DMS 273 treated with DMSO at 0.1 percent for 48 hours (cell line): ENCODE measurements at regions not wholly inside any gene's neighbourhood (a gene's known extent, or its start where the extent isn't known, plus 50 kb on each side); places are given as distances from the start of the nearest gene placed in this dataset.

Source experiments
- DNase-seq: peaks from one replicate; lab custom pipeline; 2025; lab: John Stamatoyannopoulos, UW

DNA sequence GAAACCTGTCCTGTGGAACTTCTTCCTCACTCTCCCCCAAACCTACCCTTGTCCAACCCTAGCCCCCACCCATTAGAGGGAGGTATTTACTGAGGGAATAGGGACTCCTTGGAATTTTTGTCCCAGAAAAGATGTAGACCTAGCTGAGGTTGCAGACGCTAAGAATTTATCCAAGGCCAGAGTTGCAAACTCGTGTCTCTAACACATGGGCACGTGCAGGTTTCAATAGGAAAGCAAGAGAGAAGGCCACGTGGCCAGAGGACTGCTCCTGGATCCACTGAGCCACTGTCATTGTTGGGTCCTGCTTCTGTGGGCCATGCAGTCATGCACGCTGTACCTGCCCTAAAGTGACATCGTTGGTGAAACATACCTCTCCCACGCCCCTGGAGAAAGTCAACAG lies 243.4 kb upstream of the KCNG1 start:
- no peak for DNase-seq

DNA sequence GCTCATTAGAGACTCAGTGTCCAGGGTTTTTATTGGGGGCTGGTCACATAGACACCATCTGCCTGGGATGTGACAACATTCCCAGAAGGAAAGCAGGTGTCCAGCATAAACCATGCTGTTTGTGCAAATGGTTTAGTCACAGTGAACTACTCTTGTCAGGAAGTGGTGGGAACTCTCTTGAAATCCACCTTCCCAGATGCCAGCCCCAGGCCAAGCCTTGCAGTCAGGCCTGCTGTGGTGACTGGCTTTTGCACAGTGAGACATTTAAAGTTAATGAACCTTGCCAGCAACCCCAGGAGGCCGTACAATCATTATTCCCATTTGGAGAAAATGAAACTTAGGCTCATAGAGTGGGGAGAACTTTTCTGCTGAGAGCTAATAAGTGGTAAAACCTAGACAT lies 242.5 kb upstream of the KCNG1 start:
- no peak for DNase-seq

DNA sequence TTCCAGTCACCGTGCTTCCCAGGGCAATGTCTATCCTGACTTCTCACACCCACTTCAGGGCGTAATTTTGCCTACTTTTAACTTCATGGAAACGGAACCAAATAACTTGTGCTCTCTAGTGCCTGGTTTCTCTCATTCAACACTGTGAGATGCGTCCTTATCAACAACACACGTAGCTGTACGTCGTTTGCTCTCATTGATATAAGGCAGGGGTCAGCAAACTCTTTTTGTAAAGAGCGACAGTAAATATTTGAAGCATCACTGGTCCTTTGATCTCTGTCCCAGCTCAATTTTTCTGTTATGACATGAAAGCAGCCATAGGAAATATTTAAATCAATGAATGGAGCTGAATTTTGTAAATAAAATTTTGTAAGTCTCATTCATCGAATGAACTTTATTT lies 239.3 kb upstream of the KCNG1 start:
- DNase-seq = no peak

DNA sequence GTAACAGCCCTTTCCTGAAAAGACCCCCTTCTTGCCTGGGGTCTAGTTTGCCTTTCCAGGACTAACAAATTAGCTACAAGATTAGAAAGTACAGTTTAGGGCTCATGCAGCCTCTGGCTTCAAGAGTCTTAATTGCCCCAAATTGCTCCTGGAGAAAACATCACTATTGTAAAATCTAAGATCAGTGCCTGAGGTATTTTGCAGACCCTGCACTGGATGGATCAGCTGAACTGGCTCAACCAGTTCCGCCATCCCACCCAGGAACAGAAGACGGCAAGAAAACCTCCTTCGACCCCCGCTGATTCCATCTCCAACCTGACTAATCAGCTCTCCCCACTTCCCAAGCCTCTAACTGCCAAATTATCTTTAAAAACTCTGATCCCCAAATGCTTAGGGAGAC lies 236.5 kb upstream of the KCNG1 start:
- DNase-seq = no peak

DNA sequence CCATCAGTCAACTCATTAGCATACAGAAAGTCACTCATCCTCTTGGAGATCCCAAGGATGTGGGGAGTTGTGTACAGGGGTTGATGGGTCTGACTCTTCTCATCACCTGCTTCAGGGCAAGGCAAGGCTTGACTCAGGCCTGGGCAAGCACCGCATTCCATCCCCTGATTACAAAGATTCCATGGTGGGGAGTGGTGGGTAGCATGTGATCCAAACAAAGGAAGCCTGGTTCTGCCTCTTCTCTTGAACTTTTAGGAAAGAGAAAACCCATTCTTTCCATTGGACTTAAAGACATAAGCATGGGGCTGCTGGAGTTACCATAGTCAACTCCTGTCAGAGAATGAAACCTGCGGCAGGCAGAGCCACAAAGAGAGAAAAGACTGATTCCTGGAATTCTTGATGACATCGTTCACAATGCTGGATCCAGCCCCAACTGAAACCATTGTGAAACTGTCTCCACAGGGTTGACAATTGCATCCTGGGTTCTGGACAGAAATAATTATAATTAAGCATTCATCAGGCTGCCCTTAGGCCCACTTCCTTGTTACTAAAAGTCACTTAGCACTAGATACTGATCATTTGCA lies 235.8 kb upstream of the KCNG1 start:
- DNase-seq = no peak

DNA sequence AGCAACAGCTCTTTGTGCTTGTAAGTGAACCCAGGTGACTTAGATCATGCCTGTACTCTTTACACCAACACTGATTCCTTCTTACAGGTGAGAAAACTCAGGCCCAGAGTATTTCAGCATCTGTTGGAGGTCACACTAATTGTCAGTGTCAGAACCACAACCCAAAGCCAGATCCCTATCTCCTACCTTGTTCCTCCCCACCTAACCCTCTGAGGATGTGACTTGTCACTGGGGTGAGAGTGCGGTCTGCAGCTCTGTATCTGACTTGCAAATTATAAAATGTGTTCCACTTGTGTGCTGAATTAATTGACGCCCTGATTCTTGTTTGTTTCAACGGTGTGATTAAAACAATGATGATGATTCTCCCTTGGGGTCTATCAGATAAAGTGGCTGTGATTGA lies 232.5 kb upstream of the KCNG1 start:
- DNase-seq = no peak

DNA sequence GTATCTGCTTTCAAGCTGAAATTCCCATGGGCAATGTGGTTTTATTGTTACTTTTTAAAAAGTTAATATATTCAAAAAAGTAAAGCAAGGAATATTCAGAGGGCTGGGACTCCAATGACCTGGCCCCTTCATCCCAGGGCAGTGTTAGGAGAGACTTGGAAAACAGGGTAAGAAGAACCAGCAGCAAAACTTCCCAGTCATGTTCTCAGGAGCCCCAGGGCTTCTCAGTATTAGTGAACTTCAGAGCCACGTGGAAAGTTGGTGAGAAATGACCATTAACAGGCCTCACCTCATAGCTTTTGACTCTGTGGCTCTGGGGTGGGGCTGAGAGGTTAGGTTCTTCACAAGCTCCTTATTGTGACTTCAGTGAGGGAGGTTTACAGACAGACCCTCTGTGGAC lies 230.4 kb upstream of the KCNG1 start:
- DNase-seq = no peak

DNA sequence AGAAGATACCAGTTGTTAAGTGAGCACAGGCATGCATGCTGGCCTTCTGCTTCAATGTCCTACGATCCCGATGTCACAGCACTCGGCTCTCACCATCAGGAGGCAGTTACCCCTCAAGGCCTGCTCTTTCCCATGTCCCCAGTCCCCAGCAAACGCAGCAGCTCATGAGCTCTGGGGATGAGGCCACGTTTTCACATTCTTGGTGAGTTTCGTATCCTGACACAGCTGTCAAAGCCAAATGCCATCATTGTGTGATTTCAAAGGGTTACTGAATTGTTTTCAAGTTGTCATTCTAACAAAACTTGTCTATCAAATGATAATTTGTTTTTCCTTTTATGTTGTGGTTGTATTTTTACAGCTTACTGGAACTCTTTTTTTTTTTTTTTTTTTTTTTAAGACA lies 226.9 kb upstream of the KCNG1 start:
- no peak for DNase-seq

DNA sequence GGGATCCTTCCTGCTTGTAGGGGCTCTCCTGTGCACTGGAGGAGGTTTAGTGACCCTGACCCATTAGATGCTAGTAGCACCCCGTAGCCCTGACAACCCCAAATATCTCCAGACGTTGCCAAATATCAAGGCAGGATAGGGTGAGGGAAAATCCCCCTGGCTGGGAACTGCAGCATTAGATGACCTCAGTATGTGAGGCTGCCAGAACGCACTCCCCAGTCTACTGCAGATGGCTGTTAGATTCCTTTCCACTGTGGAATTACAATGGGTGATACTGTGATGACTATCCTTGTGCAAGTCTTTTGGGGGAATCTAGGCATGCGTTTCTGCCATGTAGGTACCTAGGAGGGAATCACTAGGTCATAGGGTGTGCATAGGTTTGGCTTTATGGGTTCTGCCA lies 226.3 kb upstream of the KCNG1 start:
- no peak for DNase-seq

DNA sequence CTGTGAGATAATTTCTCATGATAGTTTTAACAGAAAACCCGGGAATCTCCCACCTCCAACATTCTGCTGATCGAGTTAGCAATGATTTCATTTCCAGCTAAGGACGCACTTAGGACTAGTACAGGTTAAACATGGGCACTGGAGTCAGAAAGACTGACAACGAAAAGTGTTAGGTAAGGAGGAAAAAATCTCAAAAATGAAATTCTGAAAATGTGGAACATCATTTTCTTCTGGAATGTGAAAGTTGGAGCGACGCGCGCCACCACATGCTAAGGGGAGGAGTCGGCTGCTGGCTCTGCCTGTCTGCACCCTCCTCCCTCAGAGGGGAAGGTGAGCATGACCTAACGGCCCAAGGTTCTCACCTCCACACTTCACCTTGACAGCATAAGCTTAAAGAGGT lies 221.6 kb upstream of the KCNG1 start:
- no peak for DNase-seq

DNA sequence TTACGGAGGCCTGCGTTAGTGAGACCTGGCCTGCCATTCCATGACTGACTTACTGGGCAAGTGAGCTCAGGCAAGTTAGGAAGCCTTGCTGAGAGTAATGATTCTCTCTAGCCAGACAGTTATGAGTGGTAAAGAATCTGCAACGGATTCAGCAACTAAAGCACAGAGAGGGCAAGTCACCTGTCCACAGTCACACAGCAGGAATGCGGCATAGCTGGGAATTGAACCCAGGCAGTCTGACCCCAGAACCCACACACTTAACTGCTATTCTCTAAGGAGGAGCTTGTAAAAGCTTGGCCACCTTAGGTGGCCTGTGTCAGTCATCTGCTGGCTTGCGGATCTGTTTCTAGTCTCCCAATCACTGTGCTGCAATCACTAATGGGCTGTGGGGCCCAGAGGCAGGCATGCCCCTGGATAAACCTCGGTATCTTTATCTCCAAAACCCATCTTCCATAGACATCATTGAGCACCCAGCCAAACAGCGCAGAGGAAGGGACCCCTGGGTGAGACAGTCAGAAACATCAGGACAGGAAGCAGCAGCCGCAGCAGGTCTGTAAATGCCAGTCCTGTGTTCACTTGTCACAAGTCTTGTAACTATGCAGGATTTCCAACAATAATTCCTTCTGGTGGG lies 215.9 kb upstream of the KCNG1 start:
- no peak for DNase-seq

DNA sequence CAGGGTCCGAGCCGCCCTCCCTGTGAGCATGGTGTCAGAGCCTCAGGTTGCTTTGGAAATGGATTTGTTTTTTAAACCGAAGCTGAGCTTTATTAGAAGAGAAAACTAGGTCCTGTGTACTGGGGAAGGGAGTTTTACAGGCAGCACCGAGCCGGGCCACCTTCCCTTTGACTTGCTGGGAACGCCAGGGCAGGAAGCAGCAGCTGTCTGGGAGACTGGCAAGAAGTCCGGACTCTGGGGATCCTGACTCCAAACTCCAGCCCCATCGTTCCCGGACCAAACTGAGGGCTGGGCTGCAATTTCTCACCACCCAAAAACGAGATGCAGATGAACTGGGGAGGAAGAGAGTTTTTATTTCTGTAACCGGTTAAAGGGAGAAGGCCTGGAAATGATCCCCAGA lies 214.9 kb upstream of the KCNG1 start:
- no peak for DNase-seq

DNA sequence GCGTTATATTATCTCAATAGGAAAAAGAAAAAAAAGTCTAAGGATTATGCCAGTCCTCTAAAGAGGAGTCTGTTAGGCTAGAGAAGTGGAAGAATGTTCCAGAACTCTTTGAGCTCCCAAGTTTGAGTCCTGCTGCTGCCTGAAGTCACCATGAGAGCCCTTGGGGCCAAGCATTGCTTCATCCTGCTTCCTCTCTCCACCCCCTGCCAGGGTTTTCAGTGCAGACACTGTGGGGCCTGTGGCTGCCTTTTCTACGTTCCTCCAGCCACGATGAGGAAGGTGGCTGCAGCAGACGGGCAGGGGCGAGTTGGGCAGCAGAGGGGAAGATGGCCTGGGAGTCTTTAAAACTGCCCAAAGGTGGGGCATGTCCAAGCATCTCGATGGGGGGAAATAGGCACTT lies 214.4 kb upstream of the KCNG1 start:
- no peak for DNase-seq

DNA sequence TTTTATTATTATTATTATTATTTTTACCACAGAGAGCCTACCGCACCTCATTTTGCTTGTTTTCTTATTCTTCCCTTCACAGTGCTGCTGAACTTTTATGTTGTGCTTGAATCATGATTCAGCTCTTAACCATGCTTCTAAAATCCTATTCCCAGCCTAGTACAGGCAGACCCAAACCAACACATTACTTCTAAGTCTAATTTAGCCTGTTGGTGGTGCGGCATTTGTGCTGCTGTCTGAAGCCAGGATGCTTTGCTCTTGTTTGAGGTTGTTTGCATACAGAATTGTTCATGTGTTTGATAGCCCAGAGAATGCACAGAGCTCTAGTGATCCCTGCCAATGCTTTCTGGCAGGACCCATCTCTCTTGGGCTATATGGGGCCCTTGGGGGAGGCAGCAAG lies 213.5 kb upstream of the KCNG1 start:
- no peak for DNase-seq

DNA sequence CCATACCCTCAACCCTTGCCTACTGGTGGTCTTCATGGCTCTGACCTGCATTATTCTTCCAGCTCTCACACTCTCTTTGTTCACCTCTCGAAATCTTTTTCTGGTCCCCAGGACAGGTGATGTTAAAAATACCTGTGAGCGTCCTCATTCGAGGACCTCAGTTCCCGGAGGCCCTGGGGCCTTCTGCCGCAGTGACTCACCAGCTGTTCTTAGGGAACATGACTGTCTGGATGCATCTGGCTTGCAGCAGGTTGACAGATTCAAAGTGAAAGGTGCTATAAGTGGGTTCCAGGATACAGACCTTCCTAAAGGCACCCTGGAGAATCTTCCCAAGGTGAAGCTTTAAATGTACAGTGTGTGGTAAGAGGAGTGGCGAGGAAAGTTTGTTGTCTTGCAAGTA lies 210.4 kb upstream of the KCNG1 start:
- no peak for DNase-seq

DNA sequence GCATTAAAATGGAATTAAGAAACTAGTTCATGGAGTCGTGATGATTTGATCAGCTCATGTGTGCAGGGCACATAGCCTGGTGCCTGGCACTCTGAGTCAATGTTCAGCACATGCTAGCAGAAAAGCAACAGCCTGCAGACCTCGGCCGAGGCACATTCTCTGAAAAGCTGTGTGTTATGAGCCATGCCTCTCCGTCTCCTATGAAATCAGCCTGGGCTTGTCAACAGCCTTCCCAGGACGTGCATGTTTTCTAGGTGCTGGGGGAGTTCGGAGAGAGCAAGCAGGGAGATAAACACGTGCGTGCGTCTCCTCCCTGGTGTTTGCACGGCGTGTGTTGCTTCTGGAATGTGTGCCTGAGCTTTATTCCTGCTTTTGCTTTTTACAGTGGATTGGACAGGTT lies 207.8 kb upstream of the KCNG1 start:
- no peak for DNase-seq

DNA sequence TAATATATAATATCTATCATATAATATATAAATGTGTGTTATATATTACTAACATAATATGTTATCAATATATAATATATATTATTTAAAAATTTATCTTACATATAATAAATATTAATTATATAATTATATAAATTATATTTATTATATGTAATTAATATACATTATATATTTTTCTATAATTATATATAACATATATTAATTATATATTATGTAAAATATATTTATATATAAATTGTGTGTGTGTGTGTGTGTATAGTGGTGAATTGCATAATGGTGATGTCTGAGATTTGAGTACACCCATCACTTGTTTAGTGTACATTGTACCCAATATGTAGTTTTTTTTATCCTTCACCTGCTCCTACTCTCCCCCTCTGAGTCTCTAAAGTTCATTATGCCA lies 205.9 kb upstream of the KCNG1 start:
- no peak for DNase-seq

DNA sequence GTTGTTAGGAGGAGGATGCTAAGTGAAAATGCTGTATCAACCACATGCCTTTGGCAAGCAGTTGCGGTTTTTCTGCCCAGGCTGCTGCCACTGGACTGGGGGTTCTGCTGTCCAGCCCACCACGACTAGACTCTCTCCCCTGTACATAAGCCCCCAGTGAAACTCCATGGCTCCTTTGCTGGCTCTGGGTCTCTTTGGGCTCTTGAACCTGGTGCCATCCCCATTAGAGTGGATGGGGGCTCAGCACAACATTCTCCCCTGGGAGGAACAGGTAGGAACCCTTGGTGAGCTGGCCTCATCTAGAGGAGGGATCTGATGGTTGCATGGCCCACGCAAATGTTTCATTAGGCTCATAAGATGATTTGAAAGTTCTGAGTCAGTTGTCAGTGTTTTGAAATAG lies 204.8 kb upstream of the KCNG1 start:
- no peak for DNase-seq

DNA sequence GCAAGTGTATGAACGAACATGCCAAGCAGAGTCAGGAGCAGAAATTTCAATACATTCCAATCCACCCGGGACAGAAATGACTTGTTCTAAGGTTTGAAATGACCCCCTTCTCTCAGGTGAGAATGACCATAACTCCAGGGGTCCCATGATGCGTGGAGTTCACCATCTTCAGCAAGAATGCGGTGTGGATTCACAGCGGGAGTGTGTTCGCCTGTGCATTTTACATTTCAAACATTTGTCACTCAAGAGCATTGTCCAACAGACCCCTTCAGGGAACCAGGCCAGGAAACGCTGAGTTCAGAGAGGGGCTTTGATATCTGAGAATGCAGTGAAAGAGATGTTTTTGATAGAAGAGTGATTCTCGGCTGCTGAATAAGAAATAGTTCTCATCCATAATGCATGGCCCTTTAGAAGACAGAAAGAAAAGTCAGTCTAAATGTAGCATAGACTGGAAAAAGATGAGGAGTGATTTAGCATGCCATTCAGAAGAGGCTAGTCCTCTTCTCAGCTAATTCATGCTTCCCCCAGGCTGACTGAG lies 200.3 kb upstream of the KCNG1 start:
- DNase-seq = no peak

DNA sequence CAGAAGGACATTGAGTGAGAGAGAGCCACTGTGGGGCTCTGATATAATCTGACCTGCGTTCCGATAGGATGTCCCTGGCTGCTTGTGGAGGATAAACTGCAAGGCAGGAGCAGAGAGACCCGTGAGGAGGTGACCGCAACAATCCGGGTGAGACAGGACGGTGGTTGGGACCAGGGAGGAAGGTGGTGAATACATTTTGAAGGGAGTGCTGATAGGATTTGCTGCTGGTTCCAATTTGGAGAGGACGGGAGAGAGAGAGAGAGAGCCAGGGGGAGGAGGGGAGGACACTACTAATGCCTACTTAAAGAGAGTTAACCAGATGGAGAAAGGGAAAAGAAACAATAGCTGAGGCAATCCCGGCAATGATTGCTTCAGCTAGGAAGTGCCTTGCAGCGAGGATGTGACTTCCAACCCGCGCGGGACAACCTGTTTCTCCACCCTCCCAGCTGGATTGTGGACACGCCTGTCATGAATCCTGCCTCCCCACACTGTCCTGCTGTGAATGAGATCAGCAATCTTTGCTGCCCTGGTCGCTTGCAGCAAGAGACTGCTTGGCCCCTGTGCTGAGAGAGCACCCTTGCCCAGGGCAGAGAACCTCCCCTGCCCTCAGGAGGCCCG lies 199.0 kb upstream of the KCNG1 start:
- no peak for DNase-seq

DNA sequence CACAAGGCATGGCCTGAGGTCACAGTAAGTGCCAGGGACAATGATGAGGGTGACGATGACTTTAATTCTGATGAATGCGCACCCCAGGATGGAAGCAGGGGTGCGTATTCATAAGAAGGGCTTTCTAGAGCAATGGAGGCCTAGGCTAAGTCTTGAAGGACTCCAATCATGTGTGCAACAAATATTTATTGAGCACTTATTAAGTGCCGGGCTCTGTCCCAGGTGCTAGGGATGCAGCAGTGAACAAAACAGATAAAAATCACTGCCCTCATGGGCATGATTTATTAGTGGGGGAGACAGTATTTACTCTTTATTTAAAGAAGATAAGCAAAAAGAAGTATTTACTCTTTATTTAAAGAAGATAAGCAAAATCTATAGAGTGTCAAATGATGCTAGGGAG lies 198.2 kb upstream of the KCNG1 start:
- no peak for DNase-seq

DNA sequence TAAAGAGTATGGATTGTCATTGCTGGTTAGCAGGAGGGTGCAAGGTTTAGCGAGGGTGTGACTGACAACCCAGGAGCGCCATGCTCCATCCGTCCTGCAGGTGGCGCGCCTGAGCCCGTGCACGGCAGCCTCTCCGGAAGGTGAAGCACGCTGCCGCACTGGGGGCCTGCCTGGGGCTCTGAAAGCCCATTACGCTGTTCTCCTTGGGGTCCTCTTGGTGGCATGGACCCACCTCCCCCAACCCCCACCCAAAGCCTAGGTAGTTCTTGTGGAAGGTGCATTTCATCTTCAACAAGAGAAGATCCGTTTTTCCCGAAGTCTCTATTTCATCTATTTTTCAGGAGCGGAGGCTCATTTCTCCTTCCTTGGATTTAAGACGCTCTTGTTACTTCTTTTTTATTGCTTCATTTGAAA lies 197.4 kb upstream of the KCNG1 start:
- no peak for DNase-seq

DNA sequence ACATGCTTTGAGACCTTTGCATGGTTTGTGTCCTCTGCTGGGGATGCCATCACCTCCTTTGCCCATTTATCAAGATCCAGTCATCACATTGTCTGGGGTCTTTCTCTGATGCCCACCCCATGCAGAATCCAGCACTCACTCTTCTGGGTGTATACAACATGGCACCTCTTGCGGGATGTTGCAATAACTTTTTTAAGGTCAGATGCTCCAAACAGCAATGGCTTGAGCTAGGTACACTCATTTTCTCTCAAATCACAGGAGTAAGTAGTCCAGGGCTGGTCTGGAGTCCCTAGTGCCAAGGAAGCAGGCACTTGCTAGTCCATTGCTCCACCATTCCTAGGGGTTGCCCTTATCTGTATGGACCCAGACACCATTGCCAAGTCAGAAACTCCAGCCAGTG lies 196.6 kb upstream of the KCNG1 start:
- DNase-seq = no peak

DNA sequence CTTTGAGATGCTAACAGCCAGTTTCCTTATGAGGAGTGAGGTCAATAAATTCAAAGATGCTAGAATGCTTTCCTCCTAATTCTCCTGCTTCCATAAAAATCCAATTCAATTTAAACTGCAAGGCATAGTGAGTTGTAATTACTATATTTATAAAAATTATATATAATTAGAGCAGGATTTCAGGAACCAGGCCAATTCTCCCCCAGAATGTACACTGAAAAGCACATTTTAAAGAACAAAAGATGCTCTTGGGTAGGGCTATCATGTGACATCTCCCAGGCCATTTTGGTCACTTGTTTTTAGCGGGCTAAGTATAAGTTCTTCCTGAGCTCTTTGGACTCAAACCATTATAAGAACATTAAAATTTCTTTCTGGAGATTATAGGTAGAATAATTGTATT lies 195.7 kb upstream of the KCNG1 start:
- DNase-seq = no peak
